Sigmoid colon (tissue), 4 donors: ENCODE measurements at regions not wholly inside any gene's neighbourhood (a gene's known extent, or its start where the extent isn't known, plus 50 kb on each side); places are given as distances from the start of the nearest gene placed in this dataset.

Source experiments
- POLR2AphosphoS5 ChIP-seq, 4 donors: sonication (generic); formaldehyde crosslinking; IDR thresholded peaks; one replicate each; pipeline ENCODE4 v1.6.1; 2017; ENCODE audit warnings: antibody characterized with exemption in 4 of 4
- TF ChIP-seq, protein P1 (sequence below), 4 experiments: fragments of 450-650 bp in 3 of 4; fragments of 200-600 bp in 1 of 4; IDR thresholded peaks; one replicate each; pipeline ENCODE4 v1.5.1; 2016 to 2019; ENCODE audit warnings: antibody characterized with exemption in 4 of 4, mild to moderate bottlenecking in 3 of 4, moderate library complexity in 2 of 4

DNA sequence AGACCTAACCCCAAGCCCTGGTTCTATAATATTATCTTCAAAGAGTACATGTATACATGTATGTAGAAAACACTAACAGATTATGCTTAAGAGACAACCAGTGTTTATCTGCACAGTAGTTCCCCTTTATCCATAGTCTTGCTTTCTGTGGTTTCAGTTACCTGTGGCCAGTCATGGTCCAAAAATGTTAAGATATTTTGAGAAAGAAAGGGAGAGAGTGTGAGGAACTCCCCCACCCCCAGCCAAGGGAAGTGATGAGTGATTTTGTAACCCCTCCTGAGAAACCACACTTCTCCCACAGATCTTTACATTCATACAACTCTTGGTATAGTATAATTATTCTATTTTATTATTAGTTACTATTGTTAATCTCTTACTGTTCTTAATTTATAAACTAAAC lies 77.3 kb upstream of the CNTN1 start:
- TF ChIP-seq, protein P1, sequence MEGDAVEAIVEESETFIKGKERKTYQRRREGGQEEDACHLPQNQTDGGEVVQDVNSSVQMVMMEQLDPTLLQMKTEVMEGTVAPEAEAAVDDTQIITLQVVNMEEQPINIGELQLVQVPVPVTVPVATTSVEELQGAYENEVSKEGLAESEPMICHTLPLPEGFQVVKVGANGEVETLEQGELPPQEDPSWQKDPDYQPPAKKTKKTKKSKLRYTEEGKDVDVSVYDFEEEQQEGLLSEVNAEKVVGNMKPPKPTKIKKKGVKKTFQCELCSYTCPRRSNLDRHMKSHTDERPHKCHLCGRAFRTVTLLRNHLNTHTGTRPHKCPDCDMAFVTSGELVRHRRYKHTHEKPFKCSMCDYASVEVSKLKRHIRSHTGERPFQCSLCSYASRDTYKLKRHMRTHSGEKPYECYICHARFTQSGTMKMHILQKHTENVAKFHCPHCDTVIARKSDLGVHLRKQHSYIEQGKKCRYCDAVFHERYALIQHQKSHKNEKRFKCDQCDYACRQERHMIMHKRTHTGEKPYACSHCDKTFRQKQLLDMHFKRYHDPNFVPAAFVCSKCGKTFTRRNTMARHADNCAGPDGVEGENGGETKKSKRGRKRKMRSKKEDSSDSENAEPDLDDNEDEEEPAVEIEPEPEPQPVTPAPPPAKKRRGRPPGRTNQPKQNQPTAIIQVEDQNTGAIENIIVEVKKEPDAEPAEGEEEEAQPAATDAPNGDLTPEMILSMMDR (IDR thresholded peaks at IDR 0.05): no peak
- TF ChIP-seq POLR2AphosphoS5 (IDR thresholded peaks at IDR 0.05): no peak
